ENCODE measurements at regions not wholly inside any gene's neighbourhood (a gene's known extent, or its start where the extent isn't known, plus 50 kb on each side); places are given as distances from the start of the nearest gene placed in this dataset.

DNA sequence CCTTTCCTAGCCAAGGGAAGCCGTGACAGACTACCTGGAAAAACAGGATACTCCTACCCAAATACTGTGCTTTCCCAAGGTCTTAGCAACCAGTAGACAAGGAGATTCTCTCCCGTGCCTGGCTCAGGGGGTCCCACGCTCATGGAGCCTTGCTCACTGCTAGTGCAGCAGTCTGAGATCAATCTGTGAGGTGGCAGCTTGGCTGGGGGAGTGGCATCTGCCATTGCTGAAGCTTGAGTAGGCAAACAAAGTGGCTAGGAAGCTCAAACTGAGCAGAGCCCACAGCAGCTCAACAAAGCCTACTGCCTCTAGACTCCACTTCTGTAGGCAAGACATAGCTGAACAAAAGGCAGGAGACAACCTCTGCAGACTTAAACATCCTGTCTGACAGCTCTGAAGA is 177.1 kb downstream of the PARM1 start:
- DNase-seq (ENCODE audit: low read depth): no peak

DNA sequence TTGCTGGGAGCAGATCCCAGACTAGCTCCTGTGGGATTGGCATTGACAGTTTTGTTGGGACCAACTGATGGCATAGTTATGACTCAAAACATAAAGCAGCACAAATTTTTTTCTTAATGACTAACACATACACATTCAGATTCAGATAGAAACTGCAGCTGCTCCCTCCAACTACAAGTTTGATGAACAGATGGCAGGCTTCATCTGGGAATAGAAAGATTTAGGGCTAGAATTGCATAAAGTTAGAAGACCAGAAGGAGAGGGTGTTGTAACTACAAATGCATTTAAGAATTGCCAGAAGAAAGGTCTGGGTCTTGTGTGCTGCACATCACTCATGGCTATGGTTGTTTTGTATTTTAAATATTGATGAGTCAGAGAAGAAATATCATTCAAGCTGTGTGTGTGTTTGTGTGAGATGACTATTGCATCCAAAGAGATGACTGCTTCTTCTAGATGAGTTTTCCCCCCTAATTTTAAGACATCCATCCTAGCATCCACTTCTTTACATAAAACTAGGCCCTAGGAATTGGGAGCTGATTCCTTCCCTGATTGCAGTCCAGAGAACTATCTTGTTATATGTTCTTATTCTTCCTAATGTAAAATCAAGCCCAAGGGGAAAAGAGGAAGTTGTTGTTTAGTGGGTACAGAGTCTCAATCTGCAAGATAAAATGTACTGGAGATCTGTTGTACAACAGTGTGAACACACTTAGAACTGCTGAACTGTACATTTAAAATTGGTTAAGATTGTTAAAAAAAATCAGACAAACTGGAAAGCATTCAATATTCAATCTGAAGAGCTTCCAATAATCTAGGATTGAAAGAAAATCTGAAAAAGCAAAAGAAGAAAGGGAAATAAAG is 175.1 kb downstream of the PARM1 start:
- DNase-seq (ENCODE audit: low read depth): no peak

DNA sequence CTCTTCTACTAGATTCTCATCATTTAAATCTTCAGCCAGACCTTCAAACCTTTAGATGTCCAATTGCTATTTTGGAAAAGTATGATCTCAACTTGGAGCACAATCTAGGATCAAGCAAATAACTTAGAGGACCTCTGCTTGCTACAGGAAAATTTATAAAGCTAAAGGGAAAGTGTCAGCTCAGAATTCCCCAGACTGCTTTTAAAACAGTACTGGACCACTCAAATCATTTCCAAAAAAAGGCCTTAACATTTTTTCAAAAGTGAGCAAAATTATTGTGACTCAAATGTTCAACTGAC is 169.8 kb downstream of the PARM1 start:
- DNase-seq (ENCODE audit: low read depth): no peak

DNA sequence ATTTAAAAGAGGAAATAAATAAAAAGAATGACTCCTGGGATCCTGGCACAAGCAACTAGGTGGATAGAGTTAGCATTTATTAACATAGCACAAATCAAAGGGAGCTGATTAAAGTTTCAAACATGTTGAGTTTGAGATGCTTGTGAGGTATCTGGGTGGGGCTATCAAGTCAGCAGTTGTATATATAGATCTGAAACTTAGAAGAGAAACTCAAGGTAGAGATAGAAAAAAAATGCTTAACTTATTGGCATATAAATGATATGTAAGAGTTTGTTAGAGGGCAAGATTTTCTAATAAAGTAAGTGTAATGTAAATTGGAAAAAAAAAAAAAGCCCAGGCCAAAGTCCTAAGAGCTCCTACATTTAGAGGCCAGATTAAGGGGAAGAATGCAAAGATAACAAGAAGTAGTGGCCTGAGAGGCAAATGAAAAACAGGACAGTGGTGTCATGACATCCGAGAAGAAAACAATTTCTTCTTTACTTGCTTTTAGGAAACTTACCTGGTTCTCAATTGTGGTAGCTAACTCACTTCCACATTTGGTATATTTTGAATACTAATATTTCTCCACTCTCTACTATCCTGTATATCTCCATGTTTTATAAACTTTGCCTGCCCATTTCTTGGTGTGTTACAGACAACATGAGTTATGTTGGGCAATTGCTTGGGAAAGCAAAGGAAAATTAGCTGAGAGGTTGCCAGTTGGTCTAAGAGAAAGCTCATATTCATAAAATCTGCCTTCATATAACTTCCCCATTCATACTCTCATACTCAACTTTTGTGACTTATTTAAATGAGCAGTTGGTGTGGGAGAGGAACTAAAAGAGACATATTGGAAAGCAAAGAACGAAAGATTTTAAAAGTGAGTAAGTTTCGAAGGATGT is 169.2 kb downstream of the PARM1 start:
- no peak for DNase-seq (ENCODE audit: low read depth)

Data from renal cortical epithelial cell (primary cell).